NCI-H1048 (cell line): ENCODE measurements at regions not wholly inside any gene's neighbourhood (a gene's known extent, or its start where the extent isn't known, plus 50 kb on each side); places are given as distances from the start of the nearest gene placed in this dataset.
"Not testable (repeated sequence)": the region's sequence is repeated elsewhere in the genome, so short reads cannot be mapped to it uniquely, and the experiment has no call there.

Source experiments
- DNase-seq: peaks from one replicate; lab custom pipeline; 2025; lab: John Stamatoyannopoulos, UW

DNA sequence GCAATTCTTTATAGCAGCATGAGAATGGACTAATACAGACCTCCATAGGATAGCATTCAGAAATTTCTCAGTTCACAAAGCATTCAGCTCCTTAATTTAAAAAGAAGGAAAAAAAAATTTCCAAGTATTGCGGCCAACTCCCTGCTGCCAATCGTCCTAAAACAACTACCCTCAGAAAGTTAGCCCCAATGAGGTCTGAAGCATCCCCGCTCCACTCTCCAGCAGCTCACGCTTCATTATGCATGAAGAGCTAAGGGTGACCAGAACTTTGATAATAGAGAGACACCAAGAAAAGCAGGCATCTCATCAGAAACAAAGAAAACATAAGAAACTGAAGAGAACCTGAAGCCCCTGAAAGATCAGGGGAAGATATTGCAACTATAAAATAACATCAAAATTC, 172.8 kb upstream of the NUDT4 start:
- no peak for DNase-seq

DNA sequence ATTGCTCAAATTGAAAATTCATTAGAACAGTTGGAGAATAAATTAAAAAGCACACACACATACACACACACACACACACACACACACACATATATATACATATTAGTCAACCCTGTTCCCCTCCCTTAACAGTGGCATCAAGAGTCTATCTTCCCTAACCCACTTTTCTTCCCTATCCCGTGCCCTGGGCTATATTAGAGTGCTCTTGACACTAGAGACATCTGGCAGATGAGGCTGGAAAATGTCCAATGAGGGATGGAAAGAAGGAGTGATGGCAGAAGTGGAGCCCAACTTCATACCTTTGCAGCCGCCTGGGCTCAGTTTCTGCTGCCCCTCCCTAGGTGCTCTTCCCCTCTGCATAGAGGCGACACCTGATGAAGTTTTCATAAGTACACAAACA, 172.4 kb upstream of the NUDT4 start:
- DNase-seq = no peak

DNA sequence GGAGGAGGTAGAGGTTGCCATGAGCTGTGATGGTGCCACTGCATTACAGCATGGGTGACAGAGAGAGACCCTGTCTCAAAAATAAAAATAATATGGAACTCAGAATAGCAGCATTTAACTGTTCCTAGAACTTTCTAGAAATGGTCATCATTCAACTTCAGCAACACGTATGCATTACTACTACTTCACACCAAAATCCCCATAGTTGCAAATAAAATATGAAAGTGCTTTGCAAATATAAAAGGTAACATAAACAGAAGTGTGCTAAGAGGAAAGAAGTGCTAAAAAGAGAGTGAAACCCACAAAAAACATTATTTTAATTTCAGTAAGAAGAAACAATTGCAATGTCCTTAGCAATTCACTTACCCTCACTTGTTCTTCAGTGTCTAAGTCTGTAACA, 169.7 kb upstream of the NUDT4 start:
- DNase-seq = no peak

DNA sequence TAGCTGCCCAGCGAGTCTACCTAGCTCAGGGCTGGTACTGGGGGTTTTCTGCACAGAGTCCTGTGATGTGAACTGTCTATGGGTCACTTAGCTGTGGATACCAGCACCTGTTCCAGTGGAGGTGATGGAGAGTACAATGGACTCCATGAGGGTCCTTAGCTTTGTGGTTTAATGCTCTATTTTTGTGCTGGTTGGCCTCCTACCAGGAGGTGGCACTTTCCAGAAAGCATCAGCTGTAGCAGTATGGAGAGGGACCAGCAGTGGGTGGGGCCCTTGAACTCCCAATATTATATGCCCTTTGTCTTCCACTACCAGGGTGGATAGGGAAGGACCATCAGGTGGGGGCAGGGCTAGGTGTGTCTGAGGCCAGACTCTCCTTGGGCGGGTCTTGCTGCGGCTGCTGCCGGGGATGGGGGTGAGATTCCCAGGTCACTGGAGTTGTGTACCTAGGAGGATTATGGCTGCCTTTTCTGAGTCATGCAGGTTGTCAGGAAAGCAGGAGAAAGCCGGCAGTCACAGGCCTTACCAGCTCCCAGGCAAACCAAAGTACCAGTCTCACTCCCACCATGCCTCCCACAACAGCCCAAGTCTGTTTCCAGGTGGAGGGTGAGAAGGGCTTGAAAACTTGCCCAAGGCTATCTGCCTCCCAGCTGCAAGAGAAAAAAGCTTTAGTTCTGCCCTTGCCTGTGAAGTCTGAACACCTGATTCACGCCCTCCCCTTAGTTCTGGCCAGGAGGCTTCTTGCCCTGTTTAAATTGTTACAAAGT, 163.0 kb upstream of the NUDT4 start:
- no peak for DNase-seq

DNA sequence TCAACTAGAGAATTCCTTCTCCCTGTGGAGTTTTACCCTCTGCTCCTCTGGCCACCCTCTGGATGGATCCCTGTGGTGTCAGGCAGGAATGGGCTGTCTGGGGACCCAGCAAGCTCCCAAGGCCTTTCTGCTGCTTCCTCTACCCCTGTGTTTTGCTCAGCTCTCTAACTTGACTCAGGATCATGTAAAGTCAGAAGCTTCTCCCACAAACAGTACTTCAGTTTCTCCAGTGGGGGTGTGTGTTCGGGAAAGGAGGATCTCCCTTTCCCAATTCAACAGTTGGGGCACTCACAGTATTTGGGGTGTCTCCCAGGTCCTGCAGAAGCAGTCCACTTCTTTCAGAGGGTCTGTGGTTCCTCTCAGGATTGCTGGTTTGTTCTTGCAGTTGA, 162.4 kb upstream of the NUDT4 start:
- no peak for DNase-seq

DNA sequence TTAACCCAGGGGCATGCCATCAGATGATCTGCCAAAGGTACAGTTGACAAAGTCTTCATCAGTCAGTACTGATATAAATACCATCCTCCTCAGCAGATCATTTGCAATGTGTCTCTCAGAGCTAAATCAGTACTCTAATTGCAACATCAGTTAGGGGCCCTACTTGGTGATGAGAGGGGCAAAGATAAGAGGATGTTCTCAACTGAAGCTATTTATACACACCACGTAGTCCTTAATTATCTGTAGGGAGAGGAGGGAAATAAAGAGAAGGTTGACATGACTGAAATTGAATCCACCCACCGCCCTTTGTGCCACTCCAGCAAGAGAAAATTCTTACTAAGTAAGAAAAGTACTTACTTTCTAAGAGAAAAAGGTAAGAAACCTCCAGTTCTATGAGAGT, 157.8 kb upstream of the NUDT4 start:
- no peak for DNase-seq

DNA sequence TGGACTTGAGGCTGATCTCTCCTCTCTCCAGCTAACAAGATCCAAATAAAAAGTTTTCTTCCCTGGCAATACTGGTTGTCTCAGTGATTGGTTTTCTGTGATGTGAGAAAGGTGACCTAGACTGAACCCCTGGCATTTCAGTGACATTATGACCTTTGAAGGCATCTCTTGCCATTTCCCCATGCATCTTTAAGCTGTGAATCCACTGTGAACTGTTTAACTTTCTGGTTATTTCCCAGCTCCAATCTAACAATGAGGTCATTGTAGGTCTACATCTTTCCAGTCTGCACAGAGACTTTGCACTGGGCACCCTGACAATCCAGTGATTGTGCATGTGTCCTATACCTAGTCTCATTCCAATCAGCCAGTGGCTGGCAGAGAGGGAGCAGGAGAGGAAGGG, 155.9 kb upstream of the NUDT4 start:
- no peak for DNase-seq

DNA sequence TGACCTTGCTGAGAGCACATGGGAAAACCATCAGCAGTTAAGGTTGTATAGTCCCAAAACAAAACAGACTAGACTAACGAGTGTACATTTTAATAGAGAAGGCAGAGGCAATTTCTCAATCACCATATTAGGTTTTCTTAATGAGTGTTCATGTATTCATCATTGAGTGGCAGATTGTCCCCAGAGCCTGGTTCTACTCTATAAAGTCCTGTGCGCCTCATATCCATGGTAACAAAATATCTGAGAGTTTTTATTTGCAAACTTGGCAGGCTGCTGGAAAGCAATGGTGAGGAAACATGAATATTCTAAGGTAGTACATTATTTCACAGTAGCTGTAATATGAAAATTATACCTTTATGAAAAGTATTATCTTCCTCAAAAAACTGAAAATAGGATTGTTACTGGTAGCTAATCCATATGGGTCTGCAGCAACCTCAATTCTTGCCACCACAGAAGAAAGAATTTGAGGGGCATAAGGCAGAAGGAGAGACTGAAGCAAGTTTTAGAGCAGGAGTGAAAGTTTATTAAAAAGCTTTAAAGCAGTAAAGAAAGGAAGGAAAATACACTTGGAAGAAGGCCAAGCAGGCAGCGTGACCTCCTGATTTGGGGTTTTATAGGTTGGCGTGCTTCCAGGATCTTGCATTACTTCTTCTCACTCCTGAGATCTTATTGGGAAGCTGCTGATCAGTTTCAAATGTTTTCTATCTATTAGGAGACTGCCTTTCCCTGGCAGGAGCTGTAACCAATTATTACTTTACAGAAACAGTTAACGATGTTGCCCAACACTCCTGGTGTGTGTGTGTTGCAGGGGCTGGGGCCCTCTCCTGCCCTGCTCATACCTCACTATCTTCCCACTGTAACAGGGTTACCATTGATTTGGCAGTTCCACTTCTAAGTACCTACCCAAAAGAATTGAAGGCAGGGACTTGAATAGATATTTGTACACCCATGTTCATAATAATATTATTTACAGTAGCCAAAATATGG, 154.0 kb upstream of the NUDT4 start:
- no peak for DNase-seq

DNA sequence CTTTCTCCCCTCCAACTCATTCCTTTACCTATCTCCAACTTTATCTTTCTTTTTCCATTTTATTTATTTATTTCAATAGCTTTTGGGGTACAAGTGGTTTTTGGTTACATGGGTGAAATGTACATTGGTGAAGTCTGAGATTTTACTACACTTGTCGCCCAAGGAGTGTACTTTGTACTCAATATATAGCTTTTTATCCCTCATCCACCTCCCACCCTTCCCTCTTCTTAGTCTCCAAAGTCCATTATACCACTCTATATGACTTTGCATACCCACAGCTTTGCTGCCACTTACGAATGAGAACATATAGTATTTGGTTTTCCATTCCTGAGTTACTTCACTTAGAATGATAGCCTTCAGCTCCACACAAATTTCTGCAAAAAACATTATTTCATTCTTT, 152.6 kb upstream of the NUDT4 start:
- no peak for DNase-seq

DNA sequence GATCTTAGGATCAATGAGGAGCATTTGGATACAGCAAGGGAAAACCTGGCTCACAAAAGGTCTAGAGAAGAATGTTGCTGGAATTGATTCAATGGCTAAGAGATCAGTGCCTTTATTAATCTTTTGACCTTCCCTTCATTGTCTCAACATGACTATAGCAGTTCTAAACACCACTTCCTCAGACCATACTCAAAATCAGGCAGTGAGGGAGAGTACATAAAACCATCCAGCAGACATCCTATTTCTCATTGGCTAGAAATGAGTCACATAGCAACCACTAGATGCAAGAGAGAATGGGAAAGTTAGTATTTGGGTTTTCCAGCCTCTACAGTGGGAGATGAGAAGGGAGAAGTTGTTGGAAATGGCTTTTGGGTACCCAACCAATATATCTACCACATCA, 151.4 kb upstream of the NUDT4 start:
- DNase-seq = no peak

DNA sequence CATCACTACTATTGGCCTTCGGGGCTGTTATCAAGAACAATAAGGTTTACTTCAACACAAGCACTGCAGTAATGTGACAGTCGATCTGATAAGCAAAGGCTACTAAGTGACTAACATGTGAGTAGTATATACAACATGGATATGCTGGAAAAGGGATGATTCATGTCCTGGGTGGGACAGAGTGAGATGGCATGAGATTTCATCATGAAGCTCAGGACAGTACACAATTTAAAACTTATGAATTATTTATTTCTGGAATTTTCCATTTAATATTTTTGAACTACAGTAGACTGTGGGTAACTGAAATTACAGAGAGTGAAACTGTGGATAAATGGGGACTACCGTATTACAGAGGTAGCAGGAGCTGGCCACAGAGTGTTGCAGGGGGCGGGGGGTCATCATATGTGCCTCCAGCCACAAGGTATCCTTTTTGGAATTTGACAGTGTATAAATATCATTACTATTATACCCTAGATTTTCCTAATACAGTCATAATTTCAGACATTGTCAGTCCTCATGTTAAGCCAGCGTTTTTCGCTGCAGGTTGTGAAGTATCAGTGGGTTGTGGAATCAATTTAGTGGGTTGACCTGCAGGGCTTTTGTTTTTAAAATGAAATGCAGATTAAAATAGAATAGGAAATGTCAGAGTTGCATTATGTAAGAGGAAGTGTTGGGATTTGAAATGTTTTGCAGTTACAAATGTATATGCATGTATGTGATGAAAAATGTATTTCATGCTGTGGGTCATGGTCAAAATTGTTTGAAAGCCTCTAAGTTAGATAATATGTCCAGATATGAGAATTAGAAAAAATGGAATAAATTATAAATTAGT, 148.0 kb upstream of the NUDT4 start:
- no peak for DNase-seq

DNA sequence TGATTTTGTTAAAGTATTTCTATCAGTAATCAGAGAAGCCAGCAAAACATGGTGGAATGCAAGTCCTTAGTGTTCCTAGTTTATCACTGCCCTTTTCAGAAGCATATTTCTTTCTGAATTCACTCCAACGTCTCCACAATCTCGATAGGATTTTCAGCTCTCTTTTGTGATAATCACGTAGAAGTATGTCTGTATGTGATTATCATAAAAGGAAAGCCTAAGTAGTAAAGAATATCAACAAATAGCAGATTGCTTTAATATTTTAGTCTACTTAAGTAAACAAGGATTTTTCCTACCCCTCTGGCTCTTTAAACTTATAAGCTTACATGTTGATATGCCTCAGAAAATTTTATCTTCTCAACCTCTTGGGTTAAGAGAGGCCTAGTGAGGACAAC, 147.4 kb upstream of the NUDT4 start:
- DNase-seq = no peak

DNA sequence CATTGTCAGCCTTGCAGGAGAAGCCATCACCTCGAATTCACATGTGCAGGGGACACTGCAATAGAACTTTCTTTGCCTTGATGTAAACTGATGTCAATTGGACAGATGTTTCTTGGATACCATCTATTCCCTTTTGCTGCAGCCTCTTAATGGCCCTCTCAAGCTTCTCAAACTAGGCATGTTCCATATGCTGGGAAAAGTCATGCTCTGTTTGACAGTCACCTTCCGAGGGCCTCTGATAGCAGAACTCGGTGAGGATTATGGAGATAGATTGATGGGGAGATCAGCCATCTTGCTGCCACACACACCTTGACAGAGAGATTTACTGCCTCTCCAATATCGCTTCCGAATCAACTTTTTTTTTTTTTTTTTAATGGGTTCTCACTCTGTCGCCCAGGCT, 145.8 kb upstream of the NUDT4 start:
- no peak for DNase-seq

DNA sequence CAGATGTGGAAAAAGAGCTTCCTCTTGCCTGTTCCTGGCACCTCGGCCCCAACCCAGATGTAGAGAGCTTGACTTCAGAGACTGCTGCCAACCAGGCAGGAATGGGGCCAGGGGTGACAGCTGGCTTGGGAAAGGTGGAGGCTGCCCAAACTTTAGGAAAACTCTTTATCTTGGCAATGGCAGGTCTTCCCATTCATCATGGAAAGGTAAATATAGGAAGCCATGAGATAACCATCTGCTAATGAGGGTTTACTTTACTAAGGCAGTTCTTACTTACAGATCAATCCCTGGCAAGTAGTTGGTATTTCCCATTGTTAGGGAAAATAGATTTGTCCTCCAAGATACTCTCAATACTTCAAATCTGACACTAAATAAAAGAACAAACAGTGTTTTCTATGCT, 143.1 kb upstream of the NUDT4 start:
- no peak for DNase-seq

DNA sequence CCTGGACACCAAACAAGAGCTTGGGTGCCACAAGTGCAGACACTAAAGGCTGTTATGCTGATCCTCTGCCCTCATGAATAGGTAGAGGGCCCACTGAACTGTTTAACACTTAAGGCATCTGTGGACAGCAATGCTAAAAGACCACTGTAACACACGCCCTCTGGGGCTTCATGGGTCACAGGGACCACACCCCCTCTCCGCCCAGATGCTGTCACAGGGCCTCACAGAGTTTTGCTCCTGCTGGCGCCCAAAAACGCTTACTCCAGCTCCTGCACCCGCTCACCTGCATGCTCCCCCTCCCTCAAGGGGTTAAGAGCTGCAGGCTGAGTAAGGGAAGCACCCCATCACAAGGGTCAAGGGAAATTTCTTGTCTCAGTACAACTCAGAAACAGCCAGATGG, 141.8 kb upstream of the NUDT4 start:
- no peak for DNase-seq

DNA sequence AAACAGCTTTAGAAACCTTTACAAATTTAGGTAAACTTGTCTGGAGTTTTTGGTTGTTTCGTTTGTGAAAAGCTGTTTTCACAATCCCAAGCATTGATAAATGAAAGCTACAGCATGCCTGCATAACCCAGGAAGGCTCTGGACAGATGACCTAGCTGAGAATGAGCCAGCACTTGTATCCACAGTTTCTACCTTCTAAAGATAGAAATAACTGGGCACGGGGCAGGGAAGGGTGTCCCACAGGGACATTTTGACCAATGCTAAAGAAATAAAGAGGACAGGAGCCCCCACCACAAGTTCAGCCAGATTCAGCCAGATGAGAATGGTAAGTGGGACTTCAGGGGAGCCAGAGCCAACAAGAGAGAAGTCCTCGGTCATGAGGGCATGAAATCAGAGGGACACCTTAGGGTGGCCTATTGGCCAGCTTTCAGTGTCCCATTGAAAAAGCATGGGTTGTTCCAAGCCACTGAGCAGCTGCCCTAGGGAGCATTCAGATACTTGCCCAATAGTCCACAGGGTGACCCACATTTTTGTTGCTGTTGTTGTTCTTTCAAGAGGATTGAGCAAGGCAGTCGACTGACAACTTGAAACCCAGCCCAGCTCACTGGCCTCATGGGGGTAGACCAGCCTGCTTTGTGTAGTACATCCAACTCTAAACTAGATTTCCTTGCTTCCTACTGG, 140.3 kb upstream of the NUDT4 start:
- DNase-seq = no peak

DNA sequence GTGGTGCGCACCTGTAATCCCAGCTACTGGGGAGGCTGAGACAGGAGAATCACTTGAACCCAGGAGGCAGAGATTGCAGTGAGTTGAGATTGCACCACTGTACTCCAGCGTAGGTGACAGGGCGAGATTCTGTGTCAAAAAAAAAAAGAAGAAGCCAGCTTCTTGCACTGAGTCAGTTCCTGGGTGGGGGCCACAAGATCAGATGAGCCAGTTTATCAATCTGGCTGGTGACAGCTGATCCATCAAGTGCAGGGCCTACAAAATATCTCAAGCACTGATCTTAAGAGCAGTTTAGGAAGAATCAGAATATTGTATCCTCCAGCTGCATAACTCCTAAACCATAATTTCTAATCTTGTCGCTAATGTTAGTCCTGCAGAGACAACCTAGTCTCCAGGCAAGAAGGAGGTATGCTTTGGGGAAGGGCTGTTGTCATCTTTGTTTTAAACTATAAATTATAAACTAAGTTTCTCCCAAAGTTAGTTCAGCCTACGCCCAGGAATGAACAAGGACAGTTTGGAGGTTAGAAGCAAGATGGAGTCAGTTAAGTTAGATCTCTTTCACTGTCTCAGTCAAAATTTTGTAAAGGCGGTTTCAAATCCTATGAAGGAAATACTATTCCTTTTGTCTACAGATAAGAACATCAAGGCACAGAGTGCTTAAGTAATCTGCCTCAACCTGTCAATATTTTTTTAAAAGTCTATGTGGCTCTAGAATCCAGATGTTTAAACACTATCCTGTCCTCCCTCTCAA, 139.0 kb upstream of the NUDT4 start:
- not testable (repeated sequence) for DNase-seq

DNA sequence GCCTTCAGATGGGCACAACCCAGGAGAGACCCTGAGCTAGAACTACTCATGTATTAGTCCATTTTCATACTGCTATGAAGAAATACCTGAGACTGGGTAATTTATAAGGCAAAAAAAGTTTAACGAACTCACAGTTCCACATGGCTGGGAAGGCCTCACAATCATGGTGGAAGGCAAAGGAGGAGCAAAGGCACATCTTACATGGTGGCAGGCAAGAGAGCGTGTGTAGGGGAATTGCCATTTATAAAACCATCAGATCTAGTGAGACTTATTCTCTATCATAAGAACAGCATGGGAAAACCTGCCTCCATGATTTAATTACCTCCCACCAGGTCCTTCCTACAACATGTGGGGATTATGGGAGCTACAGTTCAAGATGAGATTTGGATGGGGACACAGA, 137.9 kb upstream of the NUDT4 start:
- not testable (repeated sequence) for DNase-seq

DNA sequence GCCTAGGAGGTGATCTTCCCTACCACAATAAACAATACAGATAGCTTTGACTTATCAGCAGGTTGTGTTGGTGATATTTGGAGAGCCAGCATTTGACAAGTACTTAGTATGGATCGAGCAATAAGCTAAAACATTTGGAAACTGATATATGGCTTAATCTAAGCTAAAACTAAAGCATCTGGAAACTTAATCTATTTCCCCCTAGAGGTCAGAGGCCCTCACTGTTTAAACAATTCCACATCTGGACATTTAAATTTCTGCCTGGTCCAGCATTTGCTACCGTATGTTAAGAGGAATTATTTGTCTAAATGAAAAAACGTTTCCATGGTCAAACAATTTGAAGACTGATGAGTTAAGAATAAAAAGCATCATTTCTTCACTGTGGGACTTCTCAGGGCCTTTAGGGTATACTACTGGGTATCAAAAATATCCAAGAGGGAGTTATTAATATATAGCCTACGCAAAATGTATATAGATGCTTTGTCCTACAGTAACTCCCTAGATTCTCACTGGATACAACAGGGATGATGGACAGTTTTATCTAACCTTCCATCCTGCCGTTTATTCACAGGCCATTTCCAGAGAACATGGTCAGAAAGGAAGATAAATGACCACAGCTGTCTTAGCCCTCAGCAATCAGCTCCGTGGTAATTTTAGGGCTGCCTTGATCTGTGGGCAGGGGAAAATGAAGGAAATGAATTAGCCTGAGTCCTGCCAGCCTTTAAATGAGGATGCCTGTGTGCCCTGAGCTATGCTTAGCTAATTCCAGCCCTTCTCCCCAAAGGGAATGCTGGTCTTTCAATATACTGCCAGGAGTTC, 135.4 kb upstream of the NUDT4 start:
- DNase-seq = no peak

DNA sequence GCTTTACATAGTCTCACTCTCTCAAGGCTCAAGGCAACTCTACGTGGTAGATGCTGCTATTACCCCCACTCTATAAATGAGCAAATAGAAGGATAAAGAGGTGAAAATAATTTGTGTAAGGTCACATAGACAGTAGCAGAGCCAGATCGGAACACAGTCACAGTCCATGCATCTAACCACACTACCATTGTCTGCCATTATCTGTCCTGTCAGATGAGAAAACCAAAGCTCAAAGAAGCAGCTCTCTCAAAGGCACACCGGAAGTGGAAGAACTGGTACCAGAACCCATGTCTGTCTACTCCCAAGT, 134.4 kb upstream of the NUDT4 start:
- no peak for DNase-seq
